CD14-positive monocyte (primary cell): ENCODE measurements at regions not wholly inside any gene's neighbourhood (a gene's known extent, or its start where the extent isn't known, plus 50 kb on each side); places are given as distances from the start of the nearest gene placed in this dataset.

Experiments used
- DNase-seq, 3 donors: peaks; one replicate each; pipeline ENCODE4 v3.0.0-alpha.2; 2011 to 2022
- H2AFZ ChIP-seq: 2 replicates; pipeline ENCODE4 v1.6.0; 2012; ENCODE audit warnings: mild to moderate bottlenecking, low read depth, low read length, inconsistent platforms; ENCODE audit not compliant: insufficient read depth, poor library complexity, severe bottlenecking
- H3K27ac ChIP-seq, 2 donors: 1 replicate in 1 of 2; 2 replicates in 1 of 2; pipeline ENCODE4 v1.5.1; 2012 to 2013; ENCODE audit warnings: low read length in 2 of 2, control low read depth in 1 of 2, inconsistent platforms in 1 of 2, low read depth in 1 of 2, mild to moderate bottlenecking in 1 of 2
- H3K27me3 ChIP-seq, 2 donors: one replicate each; pipeline versions ENCODE4 v1.6.0 to v1.6.1; 2011 to 2013; ENCODE audit warnings: low read length in 2 of 2; ENCODE audit not compliant: control insufficient read depth in 2 of 2, insufficient read depth in 2 of 2
- H3K36me3 ChIP-seq, 2 donors: replicated peaks in 1 of 2; 1 replicate in 1 of 2; 2 replicates in 1 of 2; pipeline versions ENCODE4 v1.5.1 to v1.6.1; 2012 to 2013; ENCODE audit warnings: low read length in 2 of 2, control low read depth in 1 of 2, inconsistent platforms in 1 of 2, mild to moderate bottlenecking in 1 of 2; ENCODE audit not compliant: insufficient read depth in 2 of 2, control insufficient read depth in 1 of 2
- H3K4me1 ChIP-seq, 2 donors: 1 replicate in 1 of 2; 2 replicates in 1 of 2; pipeline versions ENCODE4 v1.5.1 to v1.6.1; 2012 to 2013; ENCODE audit warnings: low read length in 2 of 2, control low read depth in 1 of 2, inconsistent platforms in 1 of 2, mild to moderate bottlenecking in 1 of 2, moderate library complexity in 1 of 2; ENCODE audit not compliant: insufficient read depth in 2 of 2, control insufficient read depth in 1 of 2
- H3K4me2 ChIP-seq: replicated peaks from 2 replicates; pipeline ENCODE3; 2012; ENCODE audit warnings: low read length, moderate library complexity, mild to moderate bottlenecking; ENCODE audit not compliant: poor library complexity, severe bottlenecking; ENCODE audit errors: extremely low read depth
- H3K4me3 ChIP-seq, 3 experiments: fragments of 200-600 bp in 1 of 3; sonication (generic) in 1 of 3; replicated peaks in 1 of 3; 1 replicate in 2 of 3; 2 replicates in 1 of 3; pipeline ENCODE4 v1.5.1; 2011 to 2013; ENCODE audit warnings: low read length in 3 of 3, mild to moderate bottlenecking in 3 of 3, control low read depth in 2 of 3, low read depth in 2 of 3, inconsistent platforms in 1 of 3, moderate library complexity in 1 of 3
- H3K79me2 ChIP-seq: 2 replicates; pipeline ENCODE4 v1.6.0; 2012; ENCODE audit warnings: mild to moderate bottlenecking, control low read depth, inconsistent platforms, low read length, moderate library complexity; ENCODE audit not compliant: insufficient read depth
- H3K9ac ChIP-seq: 2 replicates; pipeline ENCODE4 v1.6.0; 2017; ENCODE audit warnings: low read length, mild to moderate bottlenecking; ENCODE audit not compliant: insufficient read depth, poor library complexity, severe bottlenecking
- H3K9me3 ChIP-seq, 2 donors: replicated peaks in 1 of 2; 1 replicate in 1 of 2; 2 replicates in 1 of 2; pipeline versions ENCODE4 v1.5.1 to v1.6.1; 2012 to 2013; ENCODE audit warnings: low read length in 2 of 2, control low read depth in 1 of 2; ENCODE audit not compliant: control insufficient read depth in 1 of 2, insufficient read depth in 1 of 2
- H4K20me1 ChIP-seq: 2 replicates; pipeline ENCODE4 v1.6.0; 2012; ENCODE audit warnings: mild to moderate bottlenecking, low read length, control low read depth, moderate library complexity; ENCODE audit not compliant: insufficient read depth
- H3K27ac Mint-ChIP-seq, 7 donors: one replicate each; pipeline ENCODE4 v1.8.0; 2020; ENCODE audit warnings: mild to moderate bottlenecking in 7 of 7, mixed read lengths in 7 of 7, moderate library complexity in 6 of 7, inconsistent platforms in 2 of 7
- H3K27me3 Mint-ChIP-seq, 3 donors: one replicate each; pipeline ENCODE4 v1.8.0; 2021 to 2022; ENCODE audit warnings: low read depth in 3 of 3, mild to moderate bottlenecking in 3 of 3, mixed read lengths in 3 of 3, moderate library complexity in 3 of 3, inconsistent platforms in 1 of 3
- H3K36me3 Mint-ChIP-seq, 2 donors: one replicate each; pipeline ENCODE4 v1.8.0; 2020; ENCODE audit warnings: mixed read lengths in 2 of 2, inconsistent platforms in 1 of 2, mild to moderate bottlenecking in 1 of 2
- H3K4me1 Mint-ChIP-seq: one replicate; pipeline ENCODE4 v1.8.0; 2020; ENCODE audit warnings: mild to moderate bottlenecking, mixed read lengths
- H3K4me3 Mint-ChIP-seq, 2 donors: one replicate each; pipeline ENCODE4 v1.8.0; 2020; ENCODE audit warnings: mild to moderate bottlenecking in 2 of 2, mixed read lengths in 2 of 2, moderate library complexity in 1 of 2
- H3K9me3 Mint-ChIP-seq, 7 donors: one replicate each; pipeline ENCODE4 v1.8.0; 2020 to 2022; ENCODE audit warnings: mixed read lengths in 7 of 7, mild to moderate bottlenecking in 6 of 7, moderate library complexity in 6 of 7, inconsistent platforms in 2 of 7
- WGBS: methylation state at CpG from one replicate; pipeline ENCODE4 v1.1.5; 2013; ENCODE audit warnings: missing lambda C conversion rate; ENCODE audit not compliant: insufficient coverage; 5-methylcytosine and 5-hydroxymethylcytosine counted together
- intact Hi-C, 2 donors: fragments of 100-400 bp; cut with micrococcal nuclease; formaldehyde crosslinking; loops; one replicate each; pipeline versions ENCODE4 v1.15.0 to v1.15.1; 2023
- TF ChIP-seq, protein P1 (sequence below): fragments of 200-600 bp; IDR thresholded peaks from one replicate; pipeline ENCODE4 v1.8.0; 2022; ENCODE audit warnings: antibody characterized with exemption, mild to moderate bottlenecking

- Mint-ChIP-seq H3K27me3 (no peaks in the 10 kb centered on the region), H3K36me3 (no peaks in the 10 kb centered on the region), H3K9me3 (peaks cover 10 to 21% (median 19%) of the 10 kb centered on the region in 7 donors), H3K27ac (peak overlapping the region in 2 of 7 donors; percentile 11 to 58), H3K4me1 (peaks cover 17% of the 10 kb centered on the region), H3K4me3 (no peak overlapping the region)
- H3K27ac ChIP-seq: no peak overlapping the region
- H2AFZ ChIP-seq: no peak overlapping the region
- H4K20me1 ChIP-seq: no peaks in the 10 kb centered on the region
- TF ChIP-seq, protein P1, sequence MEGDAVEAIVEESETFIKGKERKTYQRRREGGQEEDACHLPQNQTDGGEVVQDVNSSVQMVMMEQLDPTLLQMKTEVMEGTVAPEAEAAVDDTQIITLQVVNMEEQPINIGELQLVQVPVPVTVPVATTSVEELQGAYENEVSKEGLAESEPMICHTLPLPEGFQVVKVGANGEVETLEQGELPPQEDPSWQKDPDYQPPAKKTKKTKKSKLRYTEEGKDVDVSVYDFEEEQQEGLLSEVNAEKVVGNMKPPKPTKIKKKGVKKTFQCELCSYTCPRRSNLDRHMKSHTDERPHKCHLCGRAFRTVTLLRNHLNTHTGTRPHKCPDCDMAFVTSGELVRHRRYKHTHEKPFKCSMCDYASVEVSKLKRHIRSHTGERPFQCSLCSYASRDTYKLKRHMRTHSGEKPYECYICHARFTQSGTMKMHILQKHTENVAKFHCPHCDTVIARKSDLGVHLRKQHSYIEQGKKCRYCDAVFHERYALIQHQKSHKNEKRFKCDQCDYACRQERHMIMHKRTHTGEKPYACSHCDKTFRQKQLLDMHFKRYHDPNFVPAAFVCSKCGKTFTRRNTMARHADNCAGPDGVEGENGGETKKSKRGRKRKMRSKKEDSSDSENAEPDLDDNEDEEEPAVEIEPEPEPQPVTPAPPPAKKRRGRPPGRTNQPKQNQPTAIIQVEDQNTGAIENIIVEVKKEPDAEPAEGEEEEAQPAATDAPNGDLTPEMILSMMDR: no peak
- WGBS: 100% methylated on average over 1 of the region's 3 CpGs
- no peak overlapping the region for H3K4me3 ChIP-seq
- no peaks in the 10 kb centered on the region for H3K27me3 ChIP-seq
- DNase-seq: no peak
- H3K9ac ChIP-seq: no peak overlapping the region
- peaks cover 15 to 20% of the 10 kb centered on the region in 2 donors for H3K4me1 ChIP-seq
- H3K36me3 ChIP-seq: no peaks in the 10 kb centered on the region
- H3K79me2 ChIP-seq: no peaks in the 10 kb centered on the region
- intact Hi-C loops: no loop called here
- no peak overlapping the region for H3K4me2 ChIP-seq
- peaks cover 14 to 21% of the 10 kb centered on the region in 2 donors for H3K9me3 ChIP-seq
Measured at GRCh38 chr13:50668691-50669271, 174.7 kb downstream of the DLEU7 start.

GRCh38 chr13:50670272-50670671, 173.2 kb downstream of the DLEU7 start:
- H3K9me3 ChIP-seq: peaks cover 14 to 19% of the 10 kb centered on the region in 2 donors
- DNase-seq: no peak
- peaks cover 17% of the 10 kb centered on the region for H3K4me1 Mint-ChIP-seq
- H2AFZ ChIP-seq: no peak overlapping the region
- no peaks in the 10 kb centered on the region for H3K27me3 Mint-ChIP-seq
- H4K20me1 ChIP-seq: no peaks in the 10 kb centered on the region
- H3K27ac Mint-ChIP-seq: no peak overlapping the region
- no peaks in the 10 kb centered on the region for H3K79me2 ChIP-seq
- no peak overlapping the region for H3K4me3 Mint-ChIP-seq
- no peak overlapping the region for H3K9ac ChIP-seq
- 98% methylated on average over 6 of the region's 8 CpGs for WGBS
- H3K9me3 Mint-ChIP-seq: peaks cover 10 to 21% (median 18%) of the 10 kb centered on the region in 7 donors
- H3K36me3 Mint-ChIP-seq: no peaks in the 10 kb centered on the region
- TF ChIP-seq, protein P1: no peak
- no peak overlapping the region for H3K4me3 ChIP-seq
- peaks cover 15 to 20% of the 10 kb centered on the region in 2 donors for H3K4me1 ChIP-seq
- H3K27me3 ChIP-seq: no peaks in the 10 kb centered on the region
- intact Hi-C loops: loop anchor here in 1 of 2 donors (10.0 kb wide), 1 partner anchor 85 kb away; no protein-coding TSS in a partner anchor
- H3K4me2 ChIP-seq: no peak overlapping the region
- no peak overlapping the region for H3K27ac ChIP-seq
- H3K36me3 ChIP-seq: no peaks in the 10 kb centered on the region
